ENCODE measurements at regions not wholly inside any gene's neighbourhood (a gene's known extent, or its start where the extent isn't known, plus 50 kb on each side); places are given as distances from the start of the nearest gene placed in this dataset.
"Not testable (repeated sequence)": the region's sequence is repeated elsewhere in the genome, so short reads cannot be mapped to it uniquely, and the experiment has no call there.

- TF ChIP-seq ZFX (IDR thresholded peaks at IDR 0.05) (no peak), CTCF (conservative IDR thresholded peaks at IDR 0.05) (no peak)
- H3K27ac ChIP-seq = peak overlapping the region; percentile 61; the same call in 1 of the 2 replicates
Measured at GRCh38 chr6:30823534-30823865, 60.8 kb upstream of the DDR1 start.

- H3K27ac ChIP-seq = peak overlapping the region; percentile 73; the same call in 1 of the 2 replicates
- TF ChIP-seq CTCF (conservative IDR thresholded peaks at IDR 0.05) (peak; percentile 84), ZFX (IDR thresholded peaks at IDR 0.05) (no peak)
Measured at GRCh38 chr6:30821862-30822784, 62.2 kb upstream of the DDR1 start.

- H3K27ac ChIP-seq = peak overlapping the region; percentile 73
- TF ChIP-seq CTCF (conservative IDR thresholded peaks at IDR 0.05) (no peak), ZFX (IDR thresholded peaks at IDR 0.05) (no peak)
Measured at GRCh38 chr6:30820193-30820592, 64.1 kb upstream of the DDR1 start.

GRCh38 chr6:30819297-30819917, 64.9 kb upstream of the DDR1 start:
- peak overlapping the region; percentile 73 for H3K27ac ChIP-seq
- TF ChIP-seq CTCF (conservative IDR thresholded peaks at IDR 0.05) (no peak), ZFX (IDR thresholded peaks at IDR 0.05) (no peak)

GRCh38 chr6:30818391-30818841, 65.9 kb upstream of the DDR1 start:
- H3K27ac ChIP-seq = peak overlapping the region; percentile 73
- TF ChIP-seq ZFX (IDR thresholded peaks at IDR 0.05) = no peak
- TF ChIP-seq CTCF (conservative IDR thresholded peaks at IDR 0.05) = no peak

- no peak for TF ChIP-seq ZFX (IDR thresholded peaks at IDR 0.05)
- no peak for TF ChIP-seq CTCF (conservative IDR thresholded peaks at IDR 0.05)
- peak overlapping the region; percentile 73 for H3K27ac ChIP-seq
Measured at GRCh38 chr6:30816791-30817739, 67.3 kb upstream of the DDR1 start.

- H3K27ac ChIP-seq = not testable (repeated sequence)
Measured at GRCh38 chr6:30816296-30816695, 68.0 kb upstream of the DDR1 start.

GRCh38 chr6:30815041-30815742, 69.1 kb upstream of the DDR1 start:
- not testable (repeated sequence) for H3K27ac ChIP-seq
